NCI-H1930 (cell line): ENCODE measurements at regions not wholly inside any gene's neighbourhood (a gene's known extent, or its start where the extent isn't known, plus 50 kb on each side); places are given as distances from the start of the nearest gene placed in this dataset.
A peak's percentile ranks its signal among the peaks of the same experiment; 100 is the strongest.
"Not testable (repeated sequence)": the region's sequence is repeated elsewhere in the genome, so short reads cannot be mapped to it uniquely, and the experiment has no call there.

ENCODE experiments used
- DNase-seq, 2 experiments: peaks; one replicate each; lab custom pipeline; 2025; lab: John Stamatoyannopoulos, UW

DNA sequence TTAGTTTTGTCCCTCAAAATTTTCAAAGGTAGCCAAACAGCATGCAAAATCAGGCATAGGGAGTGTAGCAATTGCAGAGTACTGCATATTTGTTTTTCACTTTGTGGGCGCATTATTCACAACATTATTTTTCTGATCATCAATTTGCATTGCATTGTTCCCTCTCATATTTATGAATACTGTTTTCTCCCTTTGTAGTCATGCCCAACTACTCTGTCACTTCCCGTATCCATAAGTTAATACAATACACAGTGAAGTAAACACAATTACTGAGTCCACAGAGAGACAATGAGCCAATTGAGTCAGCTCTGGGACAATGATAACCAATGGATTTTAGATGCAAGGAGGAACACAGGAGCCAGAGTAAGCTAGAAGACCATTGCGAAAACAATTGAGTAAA is 944.0 kb upstream of the ADGRL4 start:
- DNase-seq = peak; percentile 21 to 26

DNA sequence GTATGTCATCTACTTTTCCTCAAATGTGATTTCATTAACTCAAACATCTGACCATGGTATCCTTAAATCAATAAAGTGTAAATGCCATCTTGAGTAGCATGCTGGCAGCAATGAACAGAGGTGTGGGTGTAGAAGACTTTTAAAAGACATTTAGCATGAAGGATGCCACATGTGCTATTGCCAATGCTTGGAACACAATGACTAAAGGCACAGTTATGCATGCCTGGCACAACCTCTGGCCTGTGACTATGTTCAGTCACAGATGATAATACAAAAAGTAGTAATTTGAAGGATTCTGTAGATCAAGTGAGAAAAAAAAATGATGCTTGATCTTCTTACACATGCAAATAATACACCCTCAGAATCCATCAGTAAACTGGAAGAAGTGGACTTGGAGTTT is 938.9 kb upstream of the ADGRL4 start:
- DNase-seq = no peak

DNA sequence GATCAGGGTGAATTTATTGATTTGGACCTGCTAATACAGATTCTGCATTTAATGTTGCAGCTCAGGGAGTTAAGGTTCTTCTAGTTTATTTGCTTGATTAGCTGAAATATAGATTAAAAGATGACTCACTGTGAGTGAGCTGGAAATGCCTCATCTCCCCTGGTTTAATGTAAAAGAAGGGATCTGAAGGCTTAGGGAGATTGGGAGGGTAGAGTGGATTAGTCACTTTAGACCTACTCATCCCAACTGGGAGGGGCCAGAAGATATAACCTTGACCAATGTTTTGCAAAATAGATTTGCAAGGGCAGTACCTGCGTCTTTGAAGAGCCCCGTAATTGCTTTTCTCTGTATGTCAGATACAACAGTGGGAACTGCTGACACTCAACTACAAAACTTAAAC is 922.8 kb upstream of the ADGRL4 start:
- DNase-seq = no peak

DNA sequence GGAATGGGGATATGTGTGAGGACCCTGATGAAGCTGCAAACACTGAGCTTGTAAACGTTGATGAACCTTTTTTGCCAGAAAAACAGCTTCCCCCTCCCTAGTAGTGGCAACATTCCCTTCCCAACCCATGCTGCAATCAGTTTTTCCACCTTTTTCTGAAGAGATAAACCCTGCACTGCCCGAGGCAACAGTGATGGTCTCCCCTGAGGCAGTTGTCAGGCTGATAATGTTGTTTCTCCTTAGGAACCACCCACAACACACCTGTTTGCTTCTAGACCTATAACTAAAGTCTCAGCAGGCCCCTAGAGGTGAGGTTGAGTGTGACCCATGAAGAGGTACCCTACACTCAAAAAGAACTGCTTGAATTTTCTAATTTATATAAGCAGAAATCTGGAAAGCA is 922.4 kb upstream of the ADGRL4 start:
- DNase-seq = no peak

DNA sequence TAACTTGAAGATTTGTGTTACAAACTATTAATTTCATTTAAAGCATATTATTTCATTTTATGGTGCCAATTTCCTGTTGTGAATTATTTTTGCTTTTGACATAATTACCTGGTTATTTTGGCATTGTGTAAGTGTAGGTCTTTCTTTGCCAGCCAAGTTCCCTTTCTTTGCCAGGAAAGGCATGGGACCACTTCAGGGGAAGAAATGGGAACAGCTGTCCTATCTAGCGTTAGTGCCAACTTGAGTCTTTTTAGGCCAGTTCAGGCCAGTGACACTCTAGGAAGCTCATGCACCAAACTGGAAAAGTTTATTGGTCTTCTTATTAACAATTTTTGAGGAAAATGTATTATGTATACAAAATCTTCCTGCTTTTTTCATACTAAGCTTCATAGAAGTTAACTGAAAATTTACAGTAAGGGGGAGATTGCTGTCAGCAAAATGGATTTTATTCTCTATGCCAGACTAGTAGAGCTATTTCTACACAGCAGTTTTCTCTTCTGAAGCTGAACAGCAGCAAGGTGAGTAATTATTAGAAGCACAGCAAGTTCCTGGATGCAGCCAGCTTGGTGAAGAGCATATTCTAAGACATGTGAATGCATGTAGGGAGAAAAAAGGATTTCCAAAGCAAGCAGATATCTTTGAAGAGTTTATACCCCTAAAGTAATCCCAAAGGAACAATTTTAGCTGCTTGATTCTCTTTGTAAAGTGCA is 914.6 kb upstream of the ADGRL4 start:
- DNase-seq = no peak

DNA sequence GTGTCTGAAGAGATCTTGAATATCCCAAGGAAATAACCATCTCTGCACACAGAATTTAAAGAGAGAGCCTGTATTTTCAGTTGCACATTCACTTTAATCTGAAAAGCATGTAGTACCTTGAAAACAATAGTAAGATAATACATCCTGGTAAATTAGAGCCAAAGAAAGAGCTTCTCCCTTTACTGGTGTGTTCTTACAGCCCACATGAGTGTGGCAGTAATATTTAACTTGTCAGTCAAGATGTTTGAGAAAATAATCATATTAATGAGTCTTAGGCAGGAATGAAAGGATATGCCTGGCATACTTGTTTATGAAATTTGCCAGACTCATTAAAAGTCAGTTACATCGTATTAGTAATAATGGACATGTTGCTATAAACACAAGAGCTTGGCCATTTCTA is 908.4 kb upstream of the ADGRL4 start:
- no peak for DNase-seq

DNA sequence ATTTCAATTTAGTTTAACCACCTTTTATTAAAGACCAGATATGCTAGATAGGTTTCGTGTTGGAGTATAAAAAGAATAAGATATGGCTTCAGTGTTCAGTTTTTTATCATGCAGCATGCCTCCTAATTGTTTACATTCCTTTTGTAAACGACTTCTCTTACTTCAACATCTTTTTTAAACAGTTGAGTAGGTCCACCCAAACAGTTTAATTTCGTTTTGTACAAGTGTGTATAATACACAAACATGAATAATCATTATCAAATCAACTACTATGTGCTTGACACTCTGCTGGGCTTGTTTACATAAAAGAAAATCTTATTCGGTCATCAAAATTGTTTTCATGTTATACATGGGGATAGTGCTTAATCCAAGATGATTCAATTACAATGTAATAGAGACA is 906.3 kb upstream of the ADGRL4 start:
- no peak for DNase-seq

DNA sequence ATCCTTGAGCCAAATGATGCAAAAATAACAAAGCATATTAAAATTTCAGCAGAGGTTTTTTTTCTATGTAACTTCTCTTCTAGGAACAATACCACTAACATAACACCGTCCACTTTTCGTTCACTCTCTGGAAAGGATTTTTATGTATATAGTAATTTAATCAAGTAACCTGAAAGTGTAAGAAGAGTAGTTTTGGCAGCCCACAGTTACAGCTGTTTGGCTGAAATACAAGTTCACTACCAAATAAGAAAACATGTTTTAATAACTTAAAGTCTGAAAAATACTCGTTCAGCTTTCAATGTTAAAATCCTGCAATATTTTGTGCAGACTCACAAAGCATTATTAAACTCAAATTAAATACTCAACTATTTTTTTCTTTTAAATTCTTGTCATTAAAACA is 896.8 kb upstream of the ADGRL4 start:
- DNase-seq = no peak

DNA sequence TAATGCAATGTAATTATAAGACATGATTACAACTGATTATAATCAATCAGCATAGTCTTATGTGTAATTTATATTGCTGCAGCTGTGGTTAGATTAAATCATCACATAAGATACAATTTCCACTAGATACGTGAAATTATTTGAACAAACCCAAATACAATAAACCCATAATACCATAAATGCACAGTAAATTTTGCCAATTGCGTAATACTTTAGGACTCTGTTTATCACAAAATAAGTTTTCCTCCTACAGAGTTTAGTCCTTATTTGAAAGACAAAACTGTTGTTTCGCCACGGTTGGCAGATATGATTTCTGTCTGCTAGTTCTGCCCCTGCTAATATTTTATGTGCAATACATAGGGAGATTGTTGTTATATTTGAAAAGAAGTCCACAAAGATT is 895.9 kb upstream of the ADGRL4 start:
- DNase-seq = no peak

DNA sequence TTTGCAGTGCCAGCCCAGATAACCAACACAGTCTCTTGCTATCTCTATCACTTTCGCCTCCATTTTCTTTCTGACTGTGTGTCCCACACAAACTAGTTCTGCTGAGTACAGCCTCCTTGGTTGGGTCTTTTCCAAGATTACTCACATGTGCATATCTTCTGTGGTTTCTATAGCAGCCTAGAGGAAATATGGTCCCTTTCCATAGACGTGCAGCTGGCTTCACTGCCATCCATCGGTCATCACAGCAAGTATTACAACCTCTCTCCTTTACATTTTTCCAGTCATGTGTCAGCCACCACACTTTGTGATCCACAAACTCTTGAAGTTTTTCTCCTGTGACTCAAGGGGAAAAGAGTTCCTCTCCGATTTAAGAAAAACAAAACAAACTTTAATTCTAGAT is 893.4 kb upstream of the ADGRL4 start:
- no peak for DNase-seq

DNA sequence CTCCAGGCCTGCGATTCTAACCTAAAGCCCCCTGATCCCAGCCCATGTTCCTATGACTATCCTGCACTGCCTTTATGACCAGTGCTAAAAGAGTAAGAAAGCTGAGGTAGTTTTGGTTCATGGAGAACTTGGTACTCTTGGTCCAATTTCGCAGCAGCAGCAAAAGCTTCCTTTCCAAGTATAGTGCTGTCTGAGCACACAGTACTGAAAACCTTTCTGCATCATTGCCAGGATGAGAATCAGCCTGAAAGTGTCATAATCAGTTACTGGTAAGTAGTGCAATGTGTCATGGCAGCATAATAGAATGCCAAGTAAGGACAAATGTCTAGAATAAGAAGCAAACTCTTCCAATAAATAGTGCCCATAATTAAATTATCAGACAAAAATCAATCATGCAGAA is 889.6 kb upstream of the ADGRL4 start:
- DNase-seq = no peak

DNA sequence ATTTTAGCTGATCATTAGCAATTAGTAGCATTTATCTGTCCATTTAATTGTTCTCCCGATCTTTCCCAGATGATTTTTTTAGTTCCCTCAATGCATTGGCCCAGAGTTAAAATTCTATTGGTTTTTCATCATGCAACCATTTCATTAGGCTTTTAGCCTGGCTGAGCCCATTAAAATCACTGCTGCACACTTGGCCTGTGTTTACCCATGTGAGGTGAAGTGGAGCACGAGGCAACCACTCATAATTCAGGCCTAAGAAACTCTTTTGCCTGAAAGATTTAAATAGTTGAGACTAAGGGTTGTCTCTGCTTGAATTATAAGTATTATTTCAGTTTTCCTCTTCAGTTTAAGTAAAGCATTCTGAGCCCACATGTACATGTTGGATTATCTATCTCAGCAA is 889.0 kb upstream of the ADGRL4 start:
- DNase-seq = no peak

DNA sequence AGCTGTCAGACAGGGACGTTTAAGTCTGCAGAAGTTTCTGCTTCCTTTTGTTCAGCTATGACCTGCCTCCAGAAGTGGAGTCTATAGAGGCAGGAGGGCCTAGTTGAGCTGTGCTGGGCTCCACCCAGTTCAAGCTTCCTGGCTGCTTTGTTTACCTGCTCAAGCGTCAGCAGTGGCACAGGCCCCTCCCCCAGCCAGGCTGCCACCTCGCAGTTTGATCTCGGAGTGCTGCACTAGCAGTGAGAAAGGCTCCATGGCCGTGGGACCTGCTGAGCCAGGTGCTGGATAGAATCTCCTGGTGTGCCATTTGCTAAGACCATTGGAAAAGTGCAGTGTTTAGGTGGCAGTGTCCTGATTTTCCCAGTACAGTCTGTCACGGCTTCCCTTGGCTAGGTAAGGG is 887.6 kb upstream of the ADGRL4 start:
- not testable (repeated sequence) for DNase-seq

DNA sequence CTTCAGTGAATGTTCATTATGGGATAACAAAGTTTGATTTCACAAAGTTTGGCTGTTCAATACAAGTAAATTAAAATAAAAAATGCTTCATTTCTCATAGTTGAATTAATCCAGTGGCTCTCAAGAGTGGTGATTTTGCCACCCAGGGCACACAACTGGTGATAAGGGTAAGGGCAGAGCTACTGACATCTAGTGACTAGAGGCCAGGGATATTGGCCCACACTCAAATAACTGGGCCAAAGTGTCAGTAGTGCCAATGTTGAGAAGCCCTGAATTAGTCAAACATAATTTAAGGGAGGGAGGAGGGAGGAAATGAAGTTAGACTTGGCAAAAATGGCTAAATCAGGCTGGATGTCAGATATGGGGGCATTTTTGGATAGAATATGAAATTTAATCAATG is 880.5 kb upstream of the ADGRL4 start:
- no peak for DNase-seq

DNA sequence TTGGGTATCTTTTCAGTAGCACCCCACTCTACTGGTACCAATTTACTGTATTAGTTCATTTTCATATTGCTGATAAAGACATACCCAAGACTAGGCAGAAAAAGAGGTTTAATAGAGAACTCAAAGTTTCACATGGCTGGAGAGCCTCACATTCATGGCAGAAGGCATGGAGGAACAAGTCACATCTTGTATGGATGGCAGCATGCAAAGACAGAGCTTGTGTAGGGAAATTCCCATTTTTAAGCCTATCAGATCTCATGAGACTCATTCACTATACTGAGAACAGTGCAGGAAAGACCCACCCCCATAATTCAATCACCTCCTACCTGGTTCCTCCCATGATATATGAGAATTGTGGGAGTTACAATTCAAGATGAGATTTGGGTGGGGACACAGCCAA is 878.6 kb upstream of the ADGRL4 start:
- DNase-seq = no peak

DNA sequence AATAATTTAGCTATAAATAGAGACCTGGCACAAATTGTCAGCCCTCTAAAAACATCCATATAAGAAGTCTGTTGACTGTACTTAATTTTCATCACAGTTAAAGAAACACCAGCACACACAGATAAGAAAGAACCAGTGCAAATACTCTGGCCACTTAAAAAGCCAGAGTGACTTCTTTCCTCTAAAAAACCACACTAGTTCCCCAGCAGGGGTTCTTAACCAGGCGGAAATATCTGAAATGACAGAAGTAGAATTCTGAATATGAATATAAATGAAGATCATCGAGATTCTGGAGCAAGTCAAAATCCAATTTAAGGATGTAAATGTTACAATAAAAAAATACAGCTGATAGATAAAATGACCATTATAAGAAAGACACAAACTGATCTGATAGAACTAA is 870.6 kb upstream of the ADGRL4 start:
- no peak for DNase-seq

DNA sequence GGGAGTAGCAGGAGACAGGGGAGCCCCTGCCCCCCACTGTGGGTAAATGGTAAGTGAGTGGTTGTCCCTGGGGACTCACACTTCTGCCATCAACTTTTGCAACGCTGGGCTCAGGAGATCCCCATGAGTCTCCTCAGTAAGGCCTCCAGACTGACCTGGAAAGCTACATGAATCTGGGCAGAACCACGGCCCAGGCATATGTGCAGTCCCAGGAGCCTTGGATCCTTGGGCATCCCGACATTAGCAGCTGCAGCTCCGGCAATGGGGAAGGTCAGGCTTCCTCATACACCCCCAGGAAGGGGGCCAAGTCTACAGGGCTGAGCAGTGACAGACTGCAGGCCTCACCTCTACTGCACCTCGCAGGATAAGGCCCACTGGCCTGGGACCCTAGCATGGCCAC is 868.7 kb upstream of the ADGRL4 start:
- DNase-seq = no peak

DNA sequence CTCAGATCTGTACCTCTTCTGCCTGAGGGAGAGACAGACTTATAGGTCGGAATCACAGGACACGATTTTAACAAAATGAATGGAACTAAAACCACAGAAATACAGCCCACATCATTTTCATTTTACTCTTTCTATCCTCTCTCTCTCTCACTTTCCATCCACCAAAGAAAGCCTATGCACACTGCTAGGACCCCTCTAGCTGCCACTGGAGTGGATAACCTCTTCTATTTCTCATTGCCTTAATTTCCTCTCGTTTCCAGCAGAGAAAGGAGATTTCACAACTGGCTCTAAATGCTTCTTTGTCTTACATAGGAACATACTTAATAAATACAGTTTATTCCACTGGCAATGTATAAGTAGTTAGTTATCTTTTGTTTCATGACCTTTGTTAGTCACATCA is 867.8 kb upstream of the ADGRL4 start:
- no peak for DNase-seq

DNA sequence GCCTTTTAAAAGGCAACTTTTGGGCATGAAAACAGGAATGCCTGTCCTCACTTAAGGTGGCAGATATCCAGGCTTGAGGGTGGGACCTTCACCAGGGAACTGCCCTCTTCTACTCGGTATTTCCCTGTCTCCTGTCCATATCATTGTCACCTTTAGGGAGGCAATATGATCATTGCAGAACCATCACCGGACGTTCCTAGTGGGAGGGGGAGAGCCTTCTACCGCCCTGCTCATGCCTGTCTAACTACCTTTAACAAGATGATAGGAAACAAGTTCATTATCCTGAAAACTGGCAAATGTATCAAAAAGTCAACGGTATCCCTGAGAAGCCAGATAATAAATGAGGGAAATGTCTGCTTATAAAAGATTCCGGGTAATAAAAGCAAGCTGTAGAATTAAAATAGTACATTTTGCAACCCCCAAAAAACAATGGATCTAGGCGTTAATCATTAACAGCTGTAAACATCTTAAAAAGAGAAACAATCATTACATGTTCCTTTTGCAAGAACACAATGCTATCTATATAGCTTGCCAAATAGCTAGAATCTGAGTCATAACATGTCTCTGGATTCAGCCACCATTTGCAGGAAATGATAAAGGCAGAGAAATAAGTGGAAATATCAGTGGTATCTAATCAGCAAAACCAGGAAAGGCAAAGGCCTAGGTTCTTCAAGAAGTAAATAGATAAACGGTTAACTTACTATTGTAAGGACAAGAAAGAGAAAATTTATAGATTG is 852.9 kb upstream of the ADGRL4 start:
- DNase-seq = no peak

DNA sequence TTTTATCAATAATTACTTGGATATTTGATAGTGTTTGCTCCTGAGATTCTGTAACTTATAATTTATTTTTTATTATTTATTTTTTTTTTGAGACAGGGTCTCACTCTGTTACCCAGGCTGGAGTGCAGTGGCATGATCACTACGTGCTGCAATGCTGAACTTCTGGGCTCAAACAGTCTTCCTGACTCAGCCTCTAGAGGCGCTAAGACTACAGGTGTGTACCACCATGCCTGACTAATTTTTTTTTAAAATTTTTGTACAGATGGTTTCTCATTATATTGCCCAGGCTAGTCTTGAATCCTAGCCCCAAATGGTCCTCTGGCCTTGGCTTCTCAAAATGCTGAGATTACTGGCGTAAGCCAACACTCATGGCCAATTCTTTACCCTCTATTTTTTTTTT is 845.5 kb upstream of the ADGRL4 start:
- DNase-seq = no peak

DNA sequence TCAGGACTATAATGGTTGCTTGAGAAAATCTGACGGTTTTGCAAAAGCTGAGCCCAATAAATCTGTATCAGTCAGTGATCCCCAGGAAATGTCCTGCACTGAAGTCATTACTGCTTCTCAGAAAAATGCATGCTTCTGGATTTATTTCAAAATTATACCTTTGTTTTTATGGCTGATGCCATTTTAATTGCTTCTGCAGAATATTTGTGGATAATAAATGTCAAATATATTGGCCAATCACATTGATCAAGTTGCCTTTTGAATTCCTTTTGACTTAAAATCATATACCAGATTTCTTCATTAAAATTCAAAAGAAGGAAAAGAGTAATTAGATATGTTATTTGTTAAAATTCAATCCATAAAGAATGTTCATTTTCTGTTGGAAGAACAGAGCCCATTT is 842.9 kb upstream of the ADGRL4 start:
- DNase-seq = no peak

DNA sequence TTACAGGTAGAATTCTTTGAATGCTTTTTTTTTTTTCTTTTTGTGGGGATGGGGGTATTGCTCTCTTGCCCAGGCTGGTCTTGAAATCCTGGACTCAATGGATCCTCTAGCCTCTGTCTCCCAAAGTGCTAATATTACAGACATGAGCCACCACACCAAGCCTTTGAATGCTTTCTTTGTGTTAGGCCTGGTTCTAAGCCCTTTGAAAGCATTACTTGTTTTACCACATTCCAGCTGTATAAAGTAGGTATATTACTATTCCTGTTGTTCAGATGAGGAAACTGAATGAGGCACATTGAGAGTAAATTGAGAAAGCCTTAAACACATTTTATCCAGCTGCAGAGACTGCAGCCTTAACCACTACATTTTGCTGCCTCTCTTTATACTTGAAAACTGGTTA is 841.8 kb upstream of the ADGRL4 start:
- DNase-seq = no peak

DNA sequence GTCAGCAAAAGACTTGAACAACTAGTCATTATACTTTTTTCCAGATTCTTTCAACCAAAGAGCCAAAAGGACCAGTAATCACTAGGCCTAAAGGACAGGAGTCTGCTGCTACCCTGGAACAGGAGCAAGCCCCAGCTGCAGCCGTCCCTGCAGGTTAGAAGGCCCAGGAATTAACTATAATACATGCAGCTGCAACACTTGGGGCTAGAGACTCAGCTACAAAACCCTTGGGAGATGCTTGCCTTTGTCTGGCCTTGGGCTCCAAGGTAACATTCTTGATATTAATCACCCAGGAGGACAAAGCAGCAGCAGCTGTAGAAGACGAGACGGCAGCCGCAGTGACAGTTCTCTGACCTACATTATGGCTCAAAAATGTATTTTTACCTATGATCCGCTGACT is 841.2 kb upstream of the ADGRL4 start:
- DNase-seq = peak; percentile 57 to 79

DNA sequence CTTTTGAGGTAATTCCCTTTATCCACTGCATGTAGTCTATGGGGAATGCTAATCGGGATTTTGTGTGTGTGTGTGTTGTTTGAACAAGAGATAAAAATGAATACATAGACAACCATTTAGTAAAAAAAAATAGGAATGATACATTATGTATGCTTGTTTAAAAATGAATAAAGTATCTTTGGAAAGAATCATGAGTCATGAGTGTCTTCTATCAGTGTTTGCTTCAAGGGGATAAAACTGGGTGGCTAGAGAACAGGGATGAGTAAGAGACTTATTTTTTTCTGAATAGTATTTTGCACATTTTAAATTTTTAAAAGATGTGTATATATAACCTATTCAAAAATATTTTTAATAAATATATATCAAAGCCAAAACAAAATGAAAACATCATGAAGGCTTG is 839.4 kb upstream of the ADGRL4 start:
- DNase-seq = no peak
